ENCODE measurements at regions not wholly inside any gene's neighbourhood (a gene's known extent, or its start where the extent isn't known, plus 50 kb on each side); places are given as distances from the start of the nearest gene placed in this dataset.

DNA sequence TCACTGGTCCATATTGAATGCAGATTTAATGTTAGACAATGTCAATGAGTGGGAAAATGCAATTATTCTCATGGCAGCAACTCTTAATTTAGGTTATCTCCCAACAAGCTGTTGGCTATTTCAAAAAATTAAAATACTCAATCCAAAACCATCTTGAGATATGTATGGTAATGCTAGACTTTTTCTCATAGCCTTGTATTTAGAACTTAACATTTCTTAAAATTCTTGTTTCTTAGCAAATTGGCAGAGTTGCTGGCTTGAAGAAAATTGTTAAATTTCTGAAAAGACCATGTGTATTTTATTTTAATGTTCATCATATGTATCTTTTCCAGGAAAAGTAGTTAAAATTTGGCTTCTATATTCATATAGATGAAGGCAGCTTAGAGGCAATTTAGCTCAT, 1355.1 kb downstream of the PCDH9 start:
- TF ChIP-seq YY1 (IDR thresholded peaks at IDR 0.05; ENCODE audit: insufficient read depth, insufficient read length) = no peak
- TF ChIP-seq ZNF274 (IDR thresholded peaks at IDR 0.05; ENCODE audit: low read depth, low read length) = no peak
- TF ChIP-seq SUZ12 (IDR thresholded peaks at IDR 0.05; ENCODE audit: extremely low read depth, insufficient read depth, insufficient read length) = no peak
- H3K36me3 ChIP-seq (ENCODE audit: insufficient read depth, insufficient read length, low read length) = no peaks in the 10 kb centered on the region
- no peak overlapping the region for H3K9ac ChIP-seq (ENCODE audit: insufficient read length, low read depth)
- H3K27me3 ChIP-seq (ENCODE audit: insufficient read depth, insufficient read length) = no peaks in the 10 kb centered on the region
- H3K4me3 ChIP-seq (ENCODE audit: insufficient read length, low read depth) = no peak overlapping the region
- DNase-seq (ENCODE audit: low read depth, low spot score) = no peak
- H3K9me3 ChIP-seq (ENCODE audit: insufficient read depth, low read length) = no peaks in the 10 kb centered on the region
- no peaks in the 10 kb centered on the region for H3K4me1 ChIP-seq (ENCODE audit: insufficient read depth, insufficient read length)

- H3K36me3 ChIP-seq (ENCODE audit: insufficient read depth, insufficient read length, low read length) = no peaks in the 10 kb centered on the region
- no peak overlapping the region for H3K9ac ChIP-seq (ENCODE audit: insufficient read length, low read depth)
- H3K4me3 ChIP-seq (ENCODE audit: insufficient read length, low read depth) = no peak overlapping the region
- no peaks in the 10 kb centered on the region for H3K27me3 ChIP-seq (ENCODE audit: insufficient read depth, insufficient read length)
- H3K4me1 ChIP-seq (ENCODE audit: insufficient read depth, insufficient read length) = no peaks in the 10 kb centered on the region
- no peaks in the 10 kb centered on the region for H3K9me3 ChIP-seq (ENCODE audit: insufficient read depth, low read length)
- DNase-seq (ENCODE audit: low read depth, low spot score) = no peak
- no peak for TF ChIP-seq SUZ12 (IDR thresholded peaks at IDR 0.05; ENCODE audit: extremely low read depth, insufficient read depth, insufficient read length)
- TF ChIP-seq YY1 (IDR thresholded peaks at IDR 0.05; ENCODE audit: insufficient read depth, insufficient read length) = no peak
- TF ChIP-seq ZNF274 (IDR thresholded peaks at IDR 0.05; ENCODE audit: low read depth, low read length) = no peak
Observed at GRCh38 chr13:65872448-65872847, 1357.7 kb downstream of the PCDH9 start.

- no peaks in the 10 kb centered on the region for H3K27me3 ChIP-seq (ENCODE audit: insufficient read depth, insufficient read length)
- DNase-seq (ENCODE audit: low read depth, low spot score) = no peak
- no peaks in the 10 kb centered on the region for H3K36me3 ChIP-seq (ENCODE audit: insufficient read depth, insufficient read length, low read length)
- H3K4me1 ChIP-seq (ENCODE audit: insufficient read depth, insufficient read length) = no peaks in the 10 kb centered on the region
- H3K9ac ChIP-seq (ENCODE audit: insufficient read length, low read depth) = no peak overlapping the region
- TF ChIP-seq ZNF274 (IDR thresholded peaks at IDR 0.05; ENCODE audit: low read depth, low read length) = no peak
- no peak for TF ChIP-seq YY1 (IDR thresholded peaks at IDR 0.05; ENCODE audit: insufficient read depth, insufficient read length)
- TF ChIP-seq SUZ12 (IDR thresholded peaks at IDR 0.05; ENCODE audit: extremely low read depth, insufficient read depth, insufficient read length) = no peak
- no peak overlapping the region for H3K4me3 ChIP-seq (ENCODE audit: insufficient read length, low read depth)
- H3K9me3 ChIP-seq (ENCODE audit: insufficient read depth, low read length) = no peaks in the 10 kb centered on the region
Observed at GRCh38 chr13:65868884-65869283, 1361.3 kb downstream of the PCDH9 start.

GRCh38 chr13:65868099-65868498, 1362.0 kb downstream of the PCDH9 start:
- Histone ChIP-seq H3K4me1 (ENCODE audit: insufficient read depth, insufficient read length) (no peaks in the 10 kb centered on the region), H3K36me3 (ENCODE audit: insufficient read depth, insufficient read length, low read length) (no peaks in the 10 kb centered on the region), H3K4me3 (ENCODE audit: insufficient read length, low read depth) (no peak overlapping the region), H3K27me3 (ENCODE audit: insufficient read depth, insufficient read length) (no peaks in the 10 kb centered on the region), H3K9me3 (ENCODE audit: insufficient read depth, low read length) (no peaks in the 10 kb centered on the region), H3K9ac (ENCODE audit: insufficient read length, low read depth) (no peak overlapping the region)
- no peak for TF ChIP-seq YY1 (IDR thresholded peaks at IDR 0.05; ENCODE audit: insufficient read depth, insufficient read length)
- no peak for DNase-seq (ENCODE audit: low read depth, low spot score)

DNA sequence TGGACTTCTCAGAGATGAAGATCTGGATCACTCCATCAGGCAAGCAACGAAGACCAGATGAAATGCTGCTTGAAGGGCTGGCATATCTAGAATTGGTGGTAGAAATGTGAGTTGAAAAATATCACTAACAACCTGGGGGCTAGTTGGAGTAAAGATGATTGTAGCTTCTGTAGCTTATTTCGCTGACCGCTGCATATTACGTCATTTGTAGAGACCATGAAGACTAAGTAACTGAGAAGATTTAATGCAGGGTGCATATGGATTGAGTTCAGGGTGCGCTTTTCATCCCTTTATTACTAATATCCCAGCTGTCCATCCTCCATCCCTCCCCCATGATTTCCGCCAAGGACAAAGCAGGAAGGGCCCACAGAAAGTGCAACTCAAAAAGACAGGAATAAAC, 1364.0 kb downstream of the PCDH9 start:
- DNase-seq (ENCODE audit: low read depth, low spot score) = no peak
- Histone ChIP-seq H3K27me3 (ENCODE audit: insufficient read depth, insufficient read length) (no peaks in the 10 kb centered on the region), H3K36me3 (ENCODE audit: insufficient read depth, insufficient read length, low read length) (no peaks in the 10 kb centered on the region), H3K9ac (ENCODE audit: insufficient read length, low read depth) (no peak overlapping the region), H3K9me3 (ENCODE audit: insufficient read depth, low read length) (no peaks in the 10 kb centered on the region), H3K4me3 (ENCODE audit: insufficient read length, low read depth) (no peak overlapping the region), H3K4me1 (ENCODE audit: insufficient read depth, insufficient read length) (no peaks in the 10 kb centered on the region)
- no peak for TF ChIP-seq YY1 (IDR thresholded peaks at IDR 0.05; ENCODE audit: insufficient read depth, insufficient read length)
- TF ChIP-seq SUZ12 (IDR thresholded peaks at IDR 0.05; ENCODE audit: extremely low read depth, insufficient read depth, insufficient read length) = no peak
- TF ChIP-seq ZNF274 (IDR thresholded peaks at IDR 0.05; ENCODE audit: low read depth, low read length) = no peak

DNA sequence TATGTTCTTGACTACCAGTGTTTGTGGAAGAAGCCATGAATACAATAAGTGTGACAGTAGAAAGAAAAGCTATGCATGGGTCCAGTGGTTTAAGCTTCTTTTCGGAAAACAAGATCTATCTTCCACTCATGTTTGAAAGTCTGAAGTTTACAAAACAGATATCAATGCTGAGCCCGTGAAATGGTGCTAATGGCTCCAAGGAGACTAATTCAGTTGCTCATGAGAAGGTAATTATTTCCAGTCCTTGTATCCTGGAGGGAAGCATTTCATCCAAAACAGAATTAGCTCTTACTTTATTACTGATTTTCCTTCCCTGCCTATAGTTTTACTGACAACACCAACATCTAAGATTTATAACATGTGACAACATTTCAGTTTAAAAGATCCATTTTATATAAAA, 1364.9 kb downstream of the PCDH9 start:
- Histone ChIP-seq H3K27me3 (ENCODE audit: insufficient read depth, insufficient read length) (no peaks in the 10 kb centered on the region), H3K36me3 (ENCODE audit: insufficient read depth, insufficient read length, low read length) (no peaks in the 10 kb centered on the region), H3K9ac (ENCODE audit: insufficient read length, low read depth) (no peak overlapping the region), H3K4me1 (ENCODE audit: insufficient read depth, insufficient read length) (no peaks in the 10 kb centered on the region), H3K4me3 (ENCODE audit: insufficient read length, low read depth) (no peak overlapping the region), H3K9me3 (ENCODE audit: insufficient read depth, low read length) (no peaks in the 10 kb centered on the region)
- no peak for DNase-seq (ENCODE audit: low read depth, low spot score)
- no peak for TF ChIP-seq YY1 (IDR thresholded peaks at IDR 0.05; ENCODE audit: insufficient read depth, insufficient read length)
- TF ChIP-seq ZNF274 (IDR thresholded peaks at IDR 0.05; ENCODE audit: low read depth, low read length) = no peak
- no peak for TF ChIP-seq SUZ12 (IDR thresholded peaks at IDR 0.05; ENCODE audit: extremely low read depth, insufficient read depth, insufficient read length)

- H3K4me1 ChIP-seq (ENCODE audit: insufficient read depth, insufficient read length) = no peaks in the 10 kb centered on the region
- H3K27me3 ChIP-seq (ENCODE audit: insufficient read depth, insufficient read length) = no peaks in the 10 kb centered on the region
- no peak for TF ChIP-seq YY1 (IDR thresholded peaks at IDR 0.05; ENCODE audit: insufficient read depth, insufficient read length)
- TF ChIP-seq ZNF274 (IDR thresholded peaks at IDR 0.05; ENCODE audit: low read depth, low read length) = no peak
- no peak for TF ChIP-seq SUZ12 (IDR thresholded peaks at IDR 0.05; ENCODE audit: extremely low read depth, insufficient read depth, insufficient read length)
- DNase-seq (ENCODE audit: low read depth, low spot score) = no peak
- no peaks in the 10 kb centered on the region for H3K9me3 ChIP-seq (ENCODE audit: insufficient read depth, low read length)
- H3K9ac ChIP-seq (ENCODE audit: insufficient read length, low read depth) = no peak overlapping the region
- H3K36me3 ChIP-seq (ENCODE audit: insufficient read depth, insufficient read length, low read length) = no peaks in the 10 kb centered on the region
- H3K4me3 ChIP-seq (ENCODE audit: insufficient read length, low read depth) = no peak overlapping the region
Observed at GRCh38 chr13:65864039-65864438, 1366.1 kb downstream of the PCDH9 start.

DNA sequence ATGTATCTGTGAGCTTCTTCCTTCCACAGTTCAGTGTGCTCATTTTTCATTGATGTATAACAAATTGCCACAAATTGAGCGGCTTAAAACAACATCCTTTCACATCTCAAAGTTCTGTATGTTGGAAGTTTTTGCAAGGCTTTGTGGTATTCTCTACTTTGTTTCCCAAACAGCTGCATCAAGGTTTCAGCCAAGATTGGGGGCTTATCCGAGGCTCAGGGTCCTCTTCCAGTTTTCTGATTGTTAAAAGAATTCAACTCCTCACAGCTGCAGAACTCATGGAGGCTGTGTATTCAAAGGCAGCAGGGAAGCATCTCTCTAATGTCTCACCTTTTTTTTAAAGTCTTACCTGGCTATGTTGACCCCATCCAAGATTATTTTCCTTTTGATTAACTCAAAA, 1369.8 kb downstream of the PCDH9 start:
- no peaks in the 10 kb centered on the region for H3K4me1 ChIP-seq (ENCODE audit: insufficient read depth, insufficient read length)
- TF ChIP-seq ZNF274 (IDR thresholded peaks at IDR 0.05; ENCODE audit: low read depth, low read length) (no peak), SUZ12 (IDR thresholded peaks at IDR 0.05; ENCODE audit: extremely low read depth, insufficient read depth, insufficient read length) (no peak), YY1 (IDR thresholded peaks at IDR 0.05; ENCODE audit: insufficient read depth, insufficient read length) (no peak)
- no peaks in the 10 kb centered on the region for H3K27me3 ChIP-seq (ENCODE audit: insufficient read depth, insufficient read length)
- no peak overlapping the region for H3K9ac ChIP-seq (ENCODE audit: insufficient read length, low read depth)
- no peak overlapping the region for H3K4me3 ChIP-seq (ENCODE audit: insufficient read length, low read depth)
- no peaks in the 10 kb centered on the region for H3K36me3 ChIP-seq (ENCODE audit: insufficient read depth, insufficient read length, low read length)
- no peaks in the 10 kb centered on the region for H3K9me3 ChIP-seq (ENCODE audit: insufficient read depth, low read length)
- no peak for DNase-seq (ENCODE audit: low read depth, low spot score)
